Activated T-cell treated with anti-CD3 and anti-CD28 coated beads, Interleukin-2, amount 50 U/mL, for 4 hours (primary cell): ENCODE measurements at regions not wholly inside any gene's neighbourhood (a gene's known extent, or its start where the extent isn't known, plus 50 kb on each side); places are given as distances from the start of the nearest gene placed in this dataset.
"Not testable (repeated sequence)": the region's sequence is repeated elsewhere in the genome, so short reads cannot be mapped to it uniquely, and the experiment has no call there.

ENCODE experiments used
- ATAC-seq, 2 donors: fragments of 200-7000 bp; cut with Tn5 transposase; one replicate each; pipeline ENCODE4 v1.10.0; 2021
- DNase-seq: peaks from one replicate; pipeline ENCODE4 v3.0.0-alpha.2; 2020
- H3K27me3 Mint-ChIP-seq: one replicate; pipeline ENCODE4 v1.8.0; 2021; ENCODE audit warnings: low read depth, mixed read lengths
- H3K36me3 Mint-ChIP-seq: one replicate; pipeline ENCODE4 v1.8.0; 2022; ENCODE audit warnings: mixed read lengths; ENCODE audit not compliant: insufficient read depth
- H3K4me1 Mint-ChIP-seq: one replicate; pipeline ENCODE4 v1.8.0; 2021; ENCODE audit warnings: low read depth, mixed read lengths
- H3K4me3 Mint-ChIP-seq: one replicate; pipeline ENCODE4 v1.8.0; 2021; ENCODE audit warnings: mild to moderate bottlenecking, moderate library complexity, mixed read lengths
- H3K9me3 Mint-ChIP-seq: one replicate; pipeline ENCODE4 v1.8.0; 2021; ENCODE audit warnings: mixed read lengths

GRCh38 chr2:7178996-7179395, 261.8 kb downstream of the RNF144A start:
- not testable (repeated sequence) for H3K27me3 Mint-ChIP-seq, H3K36me3 Mint-ChIP-seq, H3K9me3 Mint-ChIP-seq, H3K4me3 Mint-ChIP-seq, H3K4me1 Mint-ChIP-seq, DNase-seq, ATAC-seq

- ATAC-seq (no peak), DNase-seq (no peak)
- Mint-ChIP-seq H3K9me3 (no peaks in the 10 kb centered on the region), H3K27me3 (no peaks in the 10 kb centered on the region), H3K4me1 (no peaks in the 10 kb centered on the region), H3K36me3 (no peaks in the 10 kb centered on the region), H3K4me3 (no peak overlapping the region)
Observed at GRCh38 chr2:7180638-7181370, 263.6 kb downstream of the RNF144A start.

- Mint-ChIP-seq H3K9me3 (no peaks in the 10 kb centered on the region), H3K27me3 (no peaks in the 10 kb centered on the region), H3K4me3 (no peak overlapping the region), H3K4me1 (no peaks in the 10 kb centered on the region), H3K36me3 (no peaks in the 10 kb centered on the region)
- no peak for ATAC-seq
- no peak for DNase-seq
Observed at GRCh38 chr2:7182525-7182924, 265.3 kb downstream of the RNF144A start.

GRCh38 chr2:7189106-7189505, 271.9 kb downstream of the RNF144A start:
- H3K4me3 Mint-ChIP-seq, result no peak overlapping the region
- H3K4me1 Mint-ChIP-seq, result peaks cover 2% of the 10 kb centered on the region
- no peak for ATAC-seq
- H3K9me3 Mint-ChIP-seq, result no peaks in the 10 kb centered on the region
- DNase-seq, result no peak
- no peaks in the 10 kb centered on the region for H3K36me3 Mint-ChIP-seq
- no peaks in the 10 kb centered on the region for H3K27me3 Mint-ChIP-seq

GRCh38 chr2:7190587-7191324, 273.5 kb downstream of the RNF144A start:
- H3K9me3 Mint-ChIP-seq, result no peaks in the 10 kb centered on the region
- no peaks in the 10 kb centered on the region for H3K27me3 Mint-ChIP-seq

GRCh38 chr2:7191932-7192331, 274.7 kb downstream of the RNF144A start:
- Mint-ChIP-seq H3K27me3 (no peaks in the 10 kb centered on the region), H3K4me3 (no peak overlapping the region), H3K36me3 (no peaks in the 10 kb centered on the region), H3K4me1 (peaks cover 2% of the 10 kb centered on the region), H3K9me3 (no peaks in the 10 kb centered on the region)
- ATAC-seq (no peak), DNase-seq (no peak)

More at GRCh38 chr2:7190587-7191324, 273.5 kb downstream of the RNF144A start:
- H3K36me3 Mint-ChIP-seq, result no peaks in the 10 kb centered on the region
- no peak for DNase-seq
- peak; percentile 71 to 84 for ATAC-seq
- no peak overlapping the region for H3K4me3 Mint-ChIP-seq
- H3K4me1 Mint-ChIP-seq, result peaks cover 2% of the 10 kb centered on the region

- ATAC-seq, result no peak
- H3K4me1 Mint-ChIP-seq, result peaks cover 2% of the 10 kb centered on the region
- no peaks in the 10 kb centered on the region for H3K9me3 Mint-ChIP-seq
- no peaks in the 10 kb centered on the region for H3K36me3 Mint-ChIP-seq
- H3K4me3 Mint-ChIP-seq, result no peak overlapping the region
- H3K27me3 Mint-ChIP-seq, result no peaks in the 10 kb centered on the region
- no peak for DNase-seq
Observed at GRCh38 chr2:7193457-7193856, 276.2 kb downstream of the RNF144A start.

GRCh38 chr2:7194950-7195349, 277.7 kb downstream of the RNF144A start:
- DNase-seq (no peak), ATAC-seq (no peak)
- H3K27me3 Mint-ChIP-seq, result no peaks in the 10 kb centered on the region
- no peak overlapping the region for H3K4me3 Mint-ChIP-seq
- H3K4me1 Mint-ChIP-seq, result peaks cover 2% of the 10 kb centered on the region
- H3K36me3 Mint-ChIP-seq, result no peaks in the 10 kb centered on the region
- H3K9me3 Mint-ChIP-seq, result no peaks in the 10 kb centered on the region

- Mint-ChIP-seq H3K9me3 (no peaks in the 10 kb centered on the region), H3K36me3 (no peaks in the 10 kb centered on the region)
Observed at GRCh38 chr2:7196883-7197282, 279.7 kb downstream of the RNF144A start.

GRCh38 chr2:7201851-7202250, 284.6 kb downstream of the RNF144A start:
- Mint-ChIP-seq H3K36me3 (no peaks in the 10 kb centered on the region), H3K9me3 (no peaks in the 10 kb centered on the region), H3K4me1 (no peaks in the 10 kb centered on the region), H3K4me3 (no peak overlapping the region), H3K27me3 (no peaks in the 10 kb centered on the region)
- no peak for DNase-seq
- ATAC-seq, result no peak

More at GRCh38 chr2:7196883-7197282, 279.7 kb downstream of the RNF144A start:
- no peak for DNase-seq
- H3K4me3 Mint-ChIP-seq, result no peak overlapping the region
- H3K27me3 Mint-ChIP-seq, result no peaks in the 10 kb centered on the region
- no peaks in the 10 kb centered on the region for H3K4me1 Mint-ChIP-seq
- ATAC-seq, result no peak

GRCh38 chr2:7203056-7203467, 285.9 kb downstream of the RNF144A start:
- no peaks in the 10 kb centered on the region for H3K36me3 Mint-ChIP-seq
- no peaks in the 10 kb centered on the region for H3K27me3 Mint-ChIP-seq
- ATAC-seq (no peak), DNase-seq (peak; percentile 44)
- no peak overlapping the region for H3K4me3 Mint-ChIP-seq
- H3K4me1 Mint-ChIP-seq, result no peaks in the 10 kb centered on the region
- no peaks in the 10 kb centered on the region for H3K9me3 Mint-ChIP-seq

GRCh38 chr2:7205151-7205830, 288.1 kb downstream of the RNF144A start:
- Mint-ChIP-seq H3K27me3 (no peaks in the 10 kb centered on the region), H3K4me3 (no peak overlapping the region), H3K36me3 (no peaks in the 10 kb centered on the region), H3K9me3 (no peaks in the 10 kb centered on the region), H3K4me1 (no peaks in the 10 kb centered on the region)
- DNase-seq (no peak), ATAC-seq (no peak)

- Mint-ChIP-seq H3K4me3 (no peak overlapping the region), H3K4me1 (no peaks in the 10 kb centered on the region), H3K9me3 (no peaks in the 10 kb centered on the region), H3K36me3 (no peaks in the 10 kb centered on the region), H3K27me3 (no peaks in the 10 kb centered on the region)
- ATAC-seq (no peak), DNase-seq (no peak)
Observed at GRCh38 chr2:7206111-7206810, 289.0 kb downstream of the RNF144A start.

- no peak for DNase-seq
- Mint-ChIP-seq H3K4me3 (no peak overlapping the region), H3K36me3 (no peaks in the 10 kb centered on the region), H3K4me1 (no peaks in the 10 kb centered on the region), H3K27me3 (no peaks in the 10 kb centered on the region), H3K9me3 (no peaks in the 10 kb centered on the region)
- ATAC-seq, result no peak
Observed at GRCh38 chr2:7207631-7208030, 290.4 kb downstream of the RNF144A start.
